ENCODE measurements at regions not wholly inside any gene's neighbourhood (a gene's known extent, or its start where the extent isn't known, plus 50 kb on each side); places are given as distances from the start of the nearest gene placed in this dataset.
"Not testable (repeated sequence)": the region's sequence is repeated elsewhere in the genome, so short reads cannot be mapped to it uniquely, and the experiment has no call there.

- WGBS (ENCODE audit: insufficient coverage), result 83% methylated on average over 2 of the region's 4 CpGs
- POLR2A ChIA-PET, result no interaction called here
- Histone ChIP-seq H3K9me3 (ENCODE audit: control extremely low read depth in 1 of 3, control insufficient read depth in 2 of 3, insufficient read depth in 1 of 3, low read length in 2 of 3) (no peaks in the 10 kb centered on the region), H3K9ac (ENCODE audit: low read length) (no peak overlapping the region), H3K36me3 (replicated peaks in 1 of 2; ENCODE audit: control extremely low read depth in 1 of 2, control insufficient read depth in 1 of 2, extremely low read depth in 1 of 2, insufficient read depth in 2 of 2, low read length in 1 of 2) (no peaks in the 10 kb centered on the region), H3K4me1 (ENCODE audit: control insufficient read depth in 2 of 2, insufficient read depth in 2 of 2, low read length in 2 of 2) (peaks cover 0 to 5% of the 10 kb centered on the region in 2 donors), H3K4me2 (replicated peaks; ENCODE audit: low read depth, low read length, poor library complexity, severe bottlenecking) (no peak overlapping the region), H3K4me3 (ENCODE audit: control extremely low read depth in 1 of 5, extremely low read depth in 1 of 5, insufficient read depth in 1 of 5, low read depth in 2 of 5, low read length in 4 of 5) (no peak overlapping the region), H4K20me1 (ENCODE audit: control insufficient read depth, insufficient read depth, low read length, poor library complexity, severe bottlenecking) (no peaks in the 10 kb centered on the region), H3K27me3 (replicated peaks in 1 of 4; ENCODE audit: control extremely low read depth in 1 of 4, control insufficient read depth in 3 of 4, insufficient read depth in 4 of 4, low read length in 3 of 4) (no peaks in the 10 kb centered on the region), H3K27ac (ENCODE audit: low read length in 2 of 2) (no peak overlapping the region), H3K79me2 (ENCODE audit: control insufficient read depth, insufficient read depth, low read length) (no peaks in the 10 kb centered on the region), H2AFZ (ENCODE audit: insufficient read depth, low read depth, low read length, poor library complexity, severe bottlenecking) (no peak overlapping the region)
- no peak for TF ChIP-seq EZH2 (IDR thresholded peaks at IDR 0.05; ENCODE audit: borderline replicate concordance, insufficient read depth, low read depth, low read length, poor library complexity, severe bottlenecking)
- TF ChIP-seq CTCF (IDR thresholded peaks at IDR 0.05), result no peak
- CTCF ChIA-PET, result no interaction called here
- H3K9me3 Mint-ChIP-seq (ENCODE audit: insufficient read depth), result no peaks in the 10 kb centered on the region
- no peak for ATAC-seq (ENCODE audit: low read depth)
- intact Hi-C loops (cut with micrococcal nuclease), result no loop called here
- DNase-seq, result no peak
- peaks cover 12% of the 10 kb centered on the region for H3K4me1 Mint-ChIP-seq
- no peak overlapping the region for H3K27ac Mint-ChIP-seq
- H3K4me3 Mint-ChIP-seq, result no peak overlapping the region
- H3K27me3 Mint-ChIP-seq, result peaks cover 10% of the 10 kb centered on the region
These were observed 110.9 kb upstream of the BASP1 start for GRCh38 chr5:17106521-17106920.

- H3K4me2 ChIP-seq (replicated peaks; ENCODE audit: low read depth, low read length, poor library complexity, severe bottlenecking); H2AFZ ChIP-seq (ENCODE audit: insufficient read depth, low read depth, low read length, poor library complexity, severe bottlenecking); POLR2A ChIA-PET; H4K20me1 ChIP-seq (ENCODE audit: control insufficient read depth, insufficient read depth, low read length, poor library complexity, severe bottlenecking); H3K36me3 ChIP-seq (replicated peaks in 1 of 2; ENCODE audit: control extremely low read depth in 1 of 2, control insufficient read depth in 1 of 2, extremely low read depth in 1 of 2, insufficient read depth in 2 of 2, low read length in 1 of 2); H3K9me3 ChIP-seq (ENCODE audit: control extremely low read depth in 1 of 3, control insufficient read depth in 2 of 3, insufficient read depth in 1 of 3, low read length in 2 of 3); DNase-seq; H3K9me3 Mint-ChIP-seq (ENCODE audit: insufficient read depth); H3K27me3 ChIP-seq (replicated peaks in 1 of 4; ENCODE audit: control extremely low read depth in 1 of 4, control insufficient read depth in 3 of 4, insufficient read depth in 4 of 4, low read length in 3 of 4); H3K27ac ChIP-seq (ENCODE audit: low read length in 2 of 2); H3K27ac Mint-ChIP-seq; H3K27me3 Mint-ChIP-seq; H3K9ac ChIP-seq (ENCODE audit: low read length); intact Hi-C loops (cut with micrococcal nuclease); H3K4me3 ChIP-seq (ENCODE audit: control extremely low read depth in 1 of 5, extremely low read depth in 1 of 5, insufficient read depth in 1 of 5, low read depth in 2 of 5, low read length in 4 of 5); ATAC-seq (ENCODE audit: low read depth); H3K4me3 Mint-ChIP-seq; H3K79me2 ChIP-seq (ENCODE audit: control insufficient read depth, insufficient read depth, low read length); H3K4me1 ChIP-seq (ENCODE audit: control insufficient read depth in 2 of 2, insufficient read depth in 2 of 2, low read length in 2 of 2): not testable (repeated sequence)
- 100% methylated on average over 3 of the region's 3 CpGs for WGBS (ENCODE audit: insufficient coverage)
- H3K4me1 Mint-ChIP-seq, result peaks cover 12% of the 10 kb centered on the region
- CTCF ChIA-PET, result interaction anchor here (1.0 kb wide), 1 partner anchor 20 kb away, joined by 3 read pairs; no protein-coding TSS in a partner anchor
These were observed 105.2 kb upstream of the BASP1 start for GRCh38 chr5:17112091-17112716.
